ENCODE measurements at regions not wholly inside any gene's neighbourhood (a gene's known extent, or its start where the extent isn't known, plus 50 kb on each side); places are given as distances from the start of the nearest gene placed in this dataset.

DNA sequence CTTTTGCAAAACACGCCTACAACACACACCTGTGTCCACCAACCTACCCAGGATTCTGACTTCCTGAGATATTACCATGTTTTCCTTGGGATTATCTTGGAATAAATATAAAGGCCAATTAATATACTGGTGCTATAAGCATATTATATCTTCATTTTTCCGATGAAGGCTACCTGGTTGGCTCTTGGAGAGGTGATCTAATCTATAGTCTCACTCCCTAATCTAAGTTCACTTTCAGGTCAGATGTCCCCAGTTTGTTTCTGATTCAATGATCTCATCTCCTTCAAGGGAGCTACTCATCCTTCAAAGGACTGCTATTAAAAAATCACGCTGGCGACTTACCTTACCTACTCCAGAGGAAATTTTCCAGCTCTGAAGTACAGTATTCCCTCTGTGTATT is 517.5 kb downstream of the KLF5 start:
- no CpG with 5 or more reads among the region's 4 CpGs for WGBS (ENCODE audit: insufficient coverage)
- intact Hi-C loops (cut with micrococcal nuclease), result no loop called here
- Mint-ChIP-seq H3K4me3 (no peak overlapping the region), H3K27ac (no peak overlapping the region), H3K36me3 (no peaks in the 10 kb centered on the region), H3K9me3 (peaks cover 0 to 9% (median 2%) of the 10 kb centered on the region in 7 donors), H3K4me1 (no peaks in the 10 kb centered on the region), H3K27me3 (ENCODE audit: low read depth in 3 of 3) (peaks cover 0 to 2% (median 0%) of the 10 kb centered on the region in 3 donors)
- Histone ChIP-seq H3K9me3 (replicated peaks in 1 of 2; ENCODE audit: control insufficient read depth in 1 of 2, insufficient read depth in 1 of 2, low read length in 2 of 2) (no peaks in the 10 kb centered on the region), H3K4me1 (ENCODE audit: control insufficient read depth in 1 of 2, insufficient read depth in 2 of 2, low read length in 2 of 2) (no peaks in the 10 kb centered on the region), H3K27me3 (ENCODE audit: control insufficient read depth in 2 of 2, insufficient read depth in 2 of 2, low read length in 2 of 2) (no peaks in the 10 kb centered on the region), H3K79me2 (ENCODE audit: insufficient read depth, low read length) (no peaks in the 10 kb centered on the region), H3K27ac (ENCODE audit: low read depth in 1 of 2, low read length in 2 of 2) (no peak overlapping the region), H3K4me3 (replicated peaks in 1 of 3; ENCODE audit: low read depth in 2 of 3, low read length in 3 of 3) (no peak overlapping the region), H4K20me1 (ENCODE audit: insufficient read depth, low read length) (no peaks in the 10 kb centered on the region), H3K36me3 (replicated peaks in 1 of 2; ENCODE audit: control insufficient read depth in 1 of 2, insufficient read depth in 2 of 2, low read length in 2 of 2) (no peaks in the 10 kb centered on the region), H3K9ac (ENCODE audit: insufficient read depth, low read length, poor library complexity, severe bottlenecking) (no peak overlapping the region), H2AFZ (ENCODE audit: insufficient read depth, low read depth, low read length, poor library complexity, severe bottlenecking) (no peak overlapping the region), H3K4me2 (replicated peaks; ENCODE audit: extremely low read depth, low read length, poor library complexity, severe bottlenecking) (no peak overlapping the region)
- no peak for DNase-seq
- TF ChIP-seq, protein P1, sequence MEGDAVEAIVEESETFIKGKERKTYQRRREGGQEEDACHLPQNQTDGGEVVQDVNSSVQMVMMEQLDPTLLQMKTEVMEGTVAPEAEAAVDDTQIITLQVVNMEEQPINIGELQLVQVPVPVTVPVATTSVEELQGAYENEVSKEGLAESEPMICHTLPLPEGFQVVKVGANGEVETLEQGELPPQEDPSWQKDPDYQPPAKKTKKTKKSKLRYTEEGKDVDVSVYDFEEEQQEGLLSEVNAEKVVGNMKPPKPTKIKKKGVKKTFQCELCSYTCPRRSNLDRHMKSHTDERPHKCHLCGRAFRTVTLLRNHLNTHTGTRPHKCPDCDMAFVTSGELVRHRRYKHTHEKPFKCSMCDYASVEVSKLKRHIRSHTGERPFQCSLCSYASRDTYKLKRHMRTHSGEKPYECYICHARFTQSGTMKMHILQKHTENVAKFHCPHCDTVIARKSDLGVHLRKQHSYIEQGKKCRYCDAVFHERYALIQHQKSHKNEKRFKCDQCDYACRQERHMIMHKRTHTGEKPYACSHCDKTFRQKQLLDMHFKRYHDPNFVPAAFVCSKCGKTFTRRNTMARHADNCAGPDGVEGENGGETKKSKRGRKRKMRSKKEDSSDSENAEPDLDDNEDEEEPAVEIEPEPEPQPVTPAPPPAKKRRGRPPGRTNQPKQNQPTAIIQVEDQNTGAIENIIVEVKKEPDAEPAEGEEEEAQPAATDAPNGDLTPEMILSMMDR (IDR thresholded peaks at IDR 0.05), result no peak

DNA sequence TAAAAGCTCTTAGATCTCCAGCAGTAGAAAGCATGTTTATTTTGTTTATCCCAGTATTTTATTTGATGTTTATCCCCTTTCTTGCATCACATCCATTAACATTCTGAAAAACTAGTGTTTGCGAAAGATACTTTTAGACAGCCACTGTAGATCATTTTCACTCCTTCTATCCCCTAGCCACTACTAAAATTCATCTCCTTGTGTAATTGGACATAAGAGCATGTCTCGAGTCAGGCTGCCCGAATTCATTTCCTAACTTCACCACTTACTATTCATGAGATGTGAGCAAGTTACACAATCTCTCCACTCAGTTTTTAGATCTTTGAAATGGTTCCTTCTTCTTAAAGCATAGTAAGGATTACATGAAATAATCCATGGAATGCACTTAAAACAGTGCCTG is 514.0 kb downstream of the KLF5 start:
- no peaks in the 10 kb centered on the region for H3K4me1 Mint-ChIP-seq
- H3K79me2 ChIP-seq (ENCODE audit: insufficient read depth, low read length), result no peaks in the 10 kb centered on the region

More for the DNA sequence above, 514.0 kb downstream of the KLF5 start:
- WGBS (ENCODE audit: insufficient coverage), result 0% methylated on average over 1 of the region's 3 CpGs
- H3K4me1 ChIP-seq (ENCODE audit: control insufficient read depth in 1 of 2, insufficient read depth in 2 of 2, low read length in 2 of 2), result no peaks in the 10 kb centered on the region
- TF ChIP-seq, protein P1 (IDR thresholded peaks at IDR 0.05), result no peak
- no peak overlapping the region for H3K4me2 ChIP-seq (replicated peaks; ENCODE audit: extremely low read depth, low read length, poor library complexity, severe bottlenecking)
- H3K27me3 ChIP-seq (ENCODE audit: control insufficient read depth in 2 of 2, insufficient read depth in 2 of 2, low read length in 2 of 2), result no peaks in the 10 kb centered on the region
- no peaks in the 10 kb centered on the region for H3K36me3 ChIP-seq (replicated peaks in 1 of 2; ENCODE audit: control insufficient read depth in 1 of 2, insufficient read depth in 2 of 2, low read length in 2 of 2)
- no peak for DNase-seq
- H4K20me1 ChIP-seq (ENCODE audit: insufficient read depth, low read length), result no peaks in the 10 kb centered on the region
- Mint-ChIP-seq H3K9me3 (peaks cover 0 to 13% (median 5%) of the 10 kb centered on the region in 7 donors), H3K27me3 (ENCODE audit: low read depth in 3 of 3) (no peaks in the 10 kb centered on the region), H3K4me3 (no peak overlapping the region), H3K36me3 (no peaks in the 10 kb centered on the region), H3K27ac (no peak overlapping the region)
- intact Hi-C loops (cut with micrococcal nuclease), result no loop called here
- H3K9ac ChIP-seq (ENCODE audit: insufficient read depth, low read length, poor library complexity, severe bottlenecking), result no peak overlapping the region
- H2AFZ ChIP-seq (ENCODE audit: insufficient read depth, low read depth, low read length, poor library complexity, severe bottlenecking), result no peak overlapping the region
- no peak overlapping the region for H3K4me3 ChIP-seq (replicated peaks in 1 of 3; ENCODE audit: low read depth in 2 of 3, low read length in 3 of 3)
- H3K27ac ChIP-seq (ENCODE audit: low read depth in 1 of 2, low read length in 2 of 2), result no peak overlapping the region
- peaks cover 0 to 5% of the 10 kb centered on the region in 2 donors for H3K9me3 ChIP-seq (replicated peaks in 1 of 2; ENCODE audit: control insufficient read depth in 1 of 2, insufficient read depth in 1 of 2, low read length in 2 of 2)

All from CD14-positive monocyte (primary cell).